HG02798 (cell line): ENCODE measurements at regions not wholly inside any gene's neighbourhood (a gene's known extent, or its start where the extent isn't known, plus 50 kb on each side); places are given as distances from the start of the nearest gene placed in this dataset.
"Not testable (repeated sequence)": the region's sequence is repeated elsewhere in the genome, so short reads cannot be mapped to it uniquely, and the experiment has no call there.

ENCODE experiments used
- ATAC-seq: cut with Tn5 transposase; IDR thresholded peaks from one replicate; pipeline ENCODE4 v1.9.1; 2021; ENCODE audit warnings: mild to moderate bottlenecking; ENCODE audit not compliant: unreplicated experiment, poor library complexity

DNA sequence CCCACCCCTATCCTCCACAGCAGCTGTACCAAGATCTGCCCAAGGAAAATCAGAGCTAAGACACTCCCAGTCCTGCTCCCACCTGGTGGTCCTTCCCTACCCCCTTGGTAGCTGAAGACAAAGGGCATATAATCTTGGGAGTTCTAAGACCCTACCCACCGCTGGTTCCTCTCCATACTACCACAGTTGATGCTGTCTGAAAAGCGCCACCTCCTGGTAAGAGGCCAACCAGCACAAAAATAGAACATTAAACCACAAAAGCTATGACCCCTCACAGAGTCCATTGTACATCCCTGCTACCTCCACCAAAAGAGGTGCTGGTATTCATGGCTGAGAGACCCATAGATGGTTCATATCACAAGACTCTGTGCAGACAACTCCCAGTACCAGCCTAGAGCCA is 161.5 kb upstream of the ARHGAP42 start:
- no peak for ATAC-seq

DNA sequence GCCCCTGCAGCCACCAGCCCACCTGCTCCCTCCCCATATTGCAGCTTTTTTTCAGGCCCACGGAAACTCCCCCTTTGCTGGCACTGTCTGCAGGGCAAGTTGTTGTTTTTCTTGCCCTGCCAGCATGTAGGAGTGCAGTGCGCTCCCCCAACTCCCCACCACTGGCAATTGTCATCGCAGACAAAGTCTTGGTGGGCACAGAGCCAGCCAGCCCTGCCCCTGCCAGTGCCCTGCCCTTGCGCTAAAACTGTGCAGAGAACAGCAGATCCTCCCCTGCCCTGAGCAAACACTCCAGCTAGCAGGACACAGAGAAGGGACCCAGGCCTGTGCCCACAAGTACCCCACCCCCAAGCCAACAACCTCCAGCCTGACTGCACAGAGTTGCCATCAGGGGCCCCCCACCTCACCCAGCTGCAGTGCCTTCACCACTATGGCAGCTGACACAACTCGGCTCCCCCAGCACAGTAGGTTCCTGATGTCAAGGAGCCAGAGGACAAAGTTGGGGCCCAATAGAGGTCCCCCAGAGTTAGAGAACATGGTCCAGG is 158.1 kb upstream of the ARHGAP42 start:
- no peak for ATAC-seq

DNA sequence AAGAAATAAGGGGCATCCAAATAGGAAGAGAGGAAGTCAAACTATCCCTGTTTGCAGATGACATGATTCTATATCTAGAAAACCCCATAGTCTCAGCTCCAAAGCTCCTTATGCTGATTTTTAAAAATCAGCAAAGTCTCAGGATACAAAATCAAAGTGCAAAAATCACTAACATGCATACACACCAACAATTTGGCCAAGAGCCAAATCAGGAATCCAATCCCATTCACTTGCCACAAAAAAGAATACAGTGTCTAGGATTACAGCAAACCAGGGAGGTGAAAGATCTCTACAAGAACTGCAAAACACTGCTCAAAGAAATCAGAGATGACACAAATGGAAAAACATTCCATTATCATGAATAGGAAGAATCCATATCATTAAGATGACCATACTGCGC is 155.8 kb upstream of the ARHGAP42 start:
- ATAC-seq: not testable (repeated sequence)

DNA sequence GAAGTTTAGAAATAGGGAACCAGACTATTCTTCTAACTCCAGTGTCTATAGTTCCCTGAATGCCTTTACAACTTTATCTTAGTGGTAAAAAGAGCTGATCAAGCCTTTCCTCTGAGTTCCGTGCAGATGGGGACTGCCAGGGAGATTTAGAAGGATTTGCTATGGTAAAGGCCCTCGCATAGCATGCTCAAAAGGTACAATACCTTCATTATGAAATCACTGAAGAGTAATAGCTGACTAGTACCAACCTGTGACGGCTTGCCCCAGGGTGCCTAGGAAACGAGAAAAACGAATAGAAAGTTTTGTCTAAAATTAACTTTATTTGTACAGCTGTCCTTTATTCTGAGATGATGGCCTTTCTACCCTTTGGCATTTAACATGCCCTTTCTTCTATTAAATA is 150.1 kb upstream of the ARHGAP42 start:
- no peak for ATAC-seq

DNA sequence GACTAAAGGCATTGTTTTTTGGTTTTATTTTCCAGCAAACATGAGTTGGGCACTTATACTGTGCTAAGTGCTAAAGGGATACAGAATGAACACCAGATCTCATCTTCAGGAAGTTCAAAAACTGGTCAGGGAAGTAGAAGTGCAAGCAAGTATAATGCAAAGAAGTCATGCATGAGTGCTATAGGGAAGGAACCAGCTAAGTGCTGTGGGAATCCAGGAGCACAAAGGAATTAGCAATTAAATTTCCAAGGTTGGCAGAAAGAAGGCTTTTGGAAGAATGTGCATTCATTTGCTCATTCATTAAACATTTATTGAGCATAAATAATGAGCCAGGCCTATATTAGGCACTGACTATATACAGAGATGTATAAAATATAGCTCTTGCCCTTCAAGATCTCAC is 143.7 kb upstream of the ARHGAP42 start:
- ATAC-seq: no peak

DNA sequence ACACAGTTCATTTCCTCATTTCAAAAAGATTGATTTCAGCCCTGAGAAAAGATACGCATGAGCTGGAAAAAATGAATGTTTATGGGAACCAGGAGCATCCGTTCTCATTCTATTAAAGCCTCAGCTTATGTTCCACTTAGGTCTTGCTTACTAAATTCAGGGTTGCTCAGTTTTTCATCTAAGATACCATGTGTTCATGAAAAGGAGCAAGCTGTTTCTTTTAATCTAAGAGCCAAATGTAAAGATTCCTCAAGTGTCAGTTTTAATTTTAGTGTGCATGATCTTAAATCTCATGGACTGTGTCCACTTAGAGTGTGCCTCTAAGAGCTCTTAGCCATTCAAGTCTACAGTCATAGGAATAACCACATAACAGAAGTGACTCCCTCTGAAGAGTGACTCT is 141.5 kb upstream of the ARHGAP42 start:
- ATAC-seq: no peak

DNA sequence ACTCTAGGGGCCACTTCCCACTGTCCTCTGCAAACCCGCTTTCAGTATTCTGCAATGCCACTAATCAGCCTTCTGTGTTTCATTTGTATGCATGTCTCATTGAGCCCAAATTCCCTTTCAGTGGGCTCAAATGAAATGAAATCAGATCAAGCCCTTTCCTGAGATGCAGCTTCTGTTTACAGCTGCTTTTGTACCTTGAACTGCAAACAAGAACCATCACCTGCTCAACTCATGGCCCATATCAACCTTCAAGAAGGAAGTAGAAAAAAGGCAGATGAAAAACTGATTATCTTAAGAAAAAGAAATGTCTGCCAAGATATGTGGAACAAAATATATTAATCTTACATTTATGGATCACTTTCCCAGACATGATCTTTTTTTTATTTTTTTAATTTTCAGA is 141.1 kb upstream of the ARHGAP42 start:
- ATAC-seq: no peak

DNA sequence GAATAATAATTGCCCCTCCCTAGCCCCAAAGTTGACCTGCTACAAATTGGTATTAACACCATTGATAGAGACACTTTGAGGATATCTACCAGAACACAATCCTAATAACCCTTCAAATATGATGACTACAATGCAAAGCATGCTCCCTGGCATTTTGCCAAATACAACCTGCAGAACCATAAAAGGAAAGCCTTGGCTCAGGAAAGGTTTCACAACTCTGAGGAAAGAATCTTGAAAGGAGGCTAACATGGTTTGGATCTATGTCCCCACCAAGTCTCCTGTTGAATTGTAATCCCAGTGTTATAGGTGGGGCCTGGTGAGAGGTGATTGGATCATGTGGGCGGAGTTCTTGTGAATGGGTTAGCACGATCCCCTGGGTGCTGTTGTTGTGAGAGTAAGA is 140.4 kb upstream of the ARHGAP42 start:
- no peak for ATAC-seq

DNA sequence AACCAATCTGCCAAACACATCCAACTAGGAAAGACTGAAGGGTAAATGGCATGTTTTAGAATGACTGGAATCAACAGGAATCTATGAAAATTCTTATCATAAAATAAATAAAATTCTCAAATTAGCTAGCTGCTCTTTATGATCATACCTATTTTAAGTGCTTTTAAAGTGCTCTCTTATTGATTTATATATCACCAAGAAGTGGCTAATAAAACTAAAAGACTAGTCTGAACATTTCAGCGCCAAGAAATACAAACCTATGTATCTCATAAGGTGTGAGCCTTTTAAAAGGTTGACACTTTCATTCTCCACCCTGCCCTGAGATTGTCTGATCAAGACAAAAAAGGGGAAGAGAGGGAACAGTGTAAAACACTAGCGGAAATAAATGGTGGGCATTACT is 136.8 kb upstream of the ARHGAP42 start:
- ATAC-seq: no peak

DNA sequence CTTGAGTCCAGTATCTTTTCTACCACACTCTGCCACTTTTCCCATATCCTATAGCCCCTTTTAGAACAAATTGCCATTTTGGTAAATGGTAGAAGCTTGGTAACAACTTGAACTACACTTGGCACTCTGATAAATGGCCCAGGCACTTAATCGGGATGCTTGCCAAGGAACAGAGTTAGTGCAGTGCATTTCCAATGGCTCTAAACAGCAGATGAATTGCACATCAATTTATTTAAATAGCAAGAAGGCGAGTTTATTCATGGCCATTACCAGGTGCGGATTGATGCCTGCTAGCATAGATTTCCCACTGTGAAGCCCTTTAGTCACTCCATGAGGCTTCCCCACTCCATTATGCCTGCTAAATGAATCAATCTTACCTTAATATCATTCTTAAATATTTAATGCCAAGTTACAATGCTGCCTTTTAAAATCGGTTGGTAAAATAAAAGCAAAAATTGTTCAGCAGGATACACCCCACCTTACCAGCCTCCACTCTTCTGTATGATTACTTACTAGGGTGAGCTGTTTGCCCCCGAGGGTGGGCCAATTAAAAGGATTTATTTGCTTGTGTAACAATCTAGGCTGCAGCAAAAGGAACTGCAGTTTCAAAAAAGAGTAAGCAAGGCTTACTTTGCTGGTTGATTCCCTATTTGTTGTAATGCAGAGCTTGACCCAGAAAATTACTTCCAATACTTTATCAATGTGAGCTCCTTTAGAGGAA is 136.0 kb upstream of the ARHGAP42 start:
- ATAC-seq: no peak

DNA sequence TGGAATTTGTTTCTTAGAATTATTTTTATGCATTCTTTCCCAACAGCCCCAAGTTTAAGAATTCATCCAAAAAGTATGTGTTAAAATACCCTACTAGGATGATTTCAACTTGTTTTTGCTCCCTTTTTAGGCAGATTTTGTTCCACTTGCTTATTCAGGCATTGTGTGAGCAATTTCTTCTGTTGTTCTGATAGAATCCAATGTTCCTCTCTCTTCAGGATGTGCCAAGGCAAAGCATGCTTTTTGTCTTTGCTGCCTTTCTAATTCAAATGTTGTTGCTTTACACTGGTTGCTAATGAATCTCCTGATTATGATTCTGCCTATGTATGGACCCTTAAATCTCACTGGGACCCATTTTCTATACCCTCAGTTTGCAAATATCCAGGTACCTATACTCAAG is 131.2 kb upstream of the ARHGAP42 start:
- ATAC-seq: no peak

DNA sequence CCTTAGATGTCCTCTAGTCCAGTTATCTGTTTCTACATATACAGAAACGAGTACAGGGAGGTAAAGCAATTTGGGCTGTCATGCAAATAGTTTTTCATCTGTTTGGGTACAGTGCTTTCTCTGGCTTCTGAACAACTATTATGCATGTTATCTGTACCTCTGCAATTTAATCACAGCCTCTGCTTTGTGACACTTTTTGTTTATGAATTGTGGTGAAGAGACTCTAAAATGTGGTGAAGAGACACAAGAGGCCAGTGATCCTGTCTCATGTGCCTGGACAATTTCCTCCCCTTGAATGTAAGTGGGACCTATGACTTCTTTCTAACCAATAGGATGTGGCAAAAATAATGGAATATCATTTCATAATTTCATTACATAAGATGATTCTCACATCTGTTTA is 130.3 kb upstream of the ARHGAP42 start:
- no peak for ATAC-seq

DNA sequence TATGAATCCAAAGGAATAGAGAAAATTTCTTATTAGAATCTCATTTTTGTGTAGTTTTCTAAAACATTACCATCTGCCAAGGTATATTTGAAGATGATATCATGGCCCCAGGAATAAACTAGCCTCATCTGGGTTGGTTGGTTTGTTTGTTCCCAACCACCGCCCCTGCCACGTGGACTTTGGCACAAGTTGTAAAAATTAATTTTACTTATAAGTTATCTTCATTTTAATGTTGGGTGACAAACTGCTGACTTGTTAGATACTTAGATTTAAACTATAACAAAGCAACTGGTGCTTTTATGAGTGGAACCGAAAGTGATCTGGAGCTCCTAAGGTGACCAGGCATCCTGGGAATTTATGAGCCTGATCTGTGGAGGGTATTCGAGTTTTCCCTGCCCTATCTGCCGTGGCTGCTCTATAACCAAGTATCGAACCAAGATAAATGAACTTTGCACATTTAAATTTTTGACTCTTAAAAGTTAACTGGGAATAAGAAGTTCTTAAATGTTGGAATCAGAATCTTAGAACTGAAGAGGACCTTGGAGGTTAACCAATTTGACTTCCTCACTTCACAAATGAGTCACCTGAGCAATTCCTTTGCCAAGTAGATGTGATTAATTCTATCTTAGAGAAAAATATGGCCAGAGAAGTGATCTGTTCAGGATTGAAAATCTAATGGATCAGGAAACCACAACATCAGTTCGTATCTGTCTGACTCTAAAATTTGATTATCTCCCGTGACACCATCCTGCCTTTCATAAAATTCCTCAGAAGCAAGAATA is 129.1 kb upstream of the ARHGAP42 start:
- no peak for ATAC-seq

DNA sequence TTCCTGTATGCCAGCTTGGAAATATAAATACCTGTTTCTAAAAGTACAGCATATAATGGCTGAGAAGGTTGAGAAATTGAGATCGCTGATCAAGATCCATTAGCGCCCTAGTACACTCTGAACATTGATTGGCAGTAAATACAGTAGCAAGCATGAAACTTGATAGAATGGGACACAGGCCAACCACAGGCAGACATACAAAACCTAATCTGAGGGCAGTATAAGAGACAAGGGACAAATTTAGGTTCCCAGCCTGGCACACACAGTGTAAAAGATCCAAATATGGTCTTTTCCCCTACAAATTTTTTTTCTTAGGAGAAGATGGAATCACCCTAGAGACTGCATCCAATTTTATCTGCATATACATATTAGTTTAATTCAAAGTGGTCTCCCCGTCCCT is 126.5 kb upstream of the ARHGAP42 start:
- ATAC-seq: no peak

DNA sequence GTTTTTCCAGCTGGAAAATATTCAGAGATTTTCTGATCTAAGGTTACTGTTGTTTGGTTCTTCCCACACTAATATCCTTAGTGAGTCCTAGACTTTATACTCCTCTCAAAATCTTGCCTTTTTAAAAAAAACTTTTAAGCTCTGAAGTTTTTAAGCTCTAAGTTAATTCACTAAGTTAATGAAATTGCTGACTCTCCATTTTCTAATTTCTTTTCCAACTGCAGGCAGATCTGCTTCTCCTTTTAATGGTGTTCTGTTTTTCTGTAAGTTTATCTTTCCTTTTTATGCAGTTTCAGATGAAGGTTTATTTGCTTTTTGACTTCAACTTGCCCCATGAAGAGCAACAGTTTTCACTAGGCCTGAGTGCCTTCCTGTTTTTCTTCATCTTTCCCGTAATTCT is 125.8 kb upstream of the ARHGAP42 start:
- no peak for ATAC-seq

DNA sequence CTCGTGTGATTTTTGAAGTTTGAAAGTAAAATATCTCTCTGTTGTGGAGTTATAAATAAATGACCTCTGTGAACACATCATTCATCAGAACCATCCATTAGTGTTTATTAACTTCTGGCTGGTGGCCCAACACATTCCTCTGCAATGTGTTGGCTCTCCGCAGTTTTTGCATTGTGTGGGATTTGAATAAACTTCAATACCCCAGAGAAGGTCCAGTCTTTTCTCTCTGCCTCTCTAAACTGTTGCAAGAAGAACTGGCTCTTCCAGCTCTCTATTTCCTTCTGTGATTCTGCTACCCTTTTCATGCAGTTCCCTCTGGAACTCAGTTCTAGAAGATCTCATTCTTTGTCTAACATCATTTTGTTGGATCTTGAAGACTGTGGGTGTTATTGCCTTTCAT is 125.0 kb upstream of the ARHGAP42 start:
- no peak for ATAC-seq

DNA sequence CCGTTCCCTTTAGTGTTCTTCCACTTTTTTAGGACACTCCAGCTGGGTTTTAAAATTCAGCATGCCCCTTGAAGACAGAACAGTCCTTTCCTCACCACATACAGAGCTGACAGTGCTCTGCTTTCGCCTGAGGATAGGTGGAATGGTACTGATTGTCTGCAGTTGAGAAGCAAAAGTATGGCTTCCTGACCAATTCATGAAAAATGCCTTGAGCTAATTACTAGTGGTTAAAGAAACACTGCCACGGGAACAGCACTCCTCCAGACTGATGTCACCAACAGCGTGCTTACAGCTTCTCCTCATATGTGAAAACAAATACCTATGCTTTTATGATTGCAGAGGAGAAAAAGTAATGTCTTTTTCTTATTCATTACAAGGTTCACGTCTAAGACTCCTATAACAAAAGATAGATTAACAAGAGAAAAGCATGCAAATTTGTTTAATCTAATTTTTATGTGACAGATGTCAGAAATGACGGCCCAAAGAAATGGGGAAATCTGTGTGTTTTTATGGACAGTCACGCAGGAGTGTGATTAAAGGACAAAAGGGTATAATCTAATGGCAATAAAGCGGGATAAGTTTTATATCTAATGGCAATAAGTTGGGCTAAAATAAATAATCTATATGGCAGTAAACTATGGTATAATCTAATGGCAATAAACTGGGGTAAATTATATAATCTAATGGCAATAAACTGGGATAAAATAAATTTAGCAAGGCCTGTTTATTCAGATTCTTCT is 123.4 kb upstream of the ARHGAP42 start:
- no peak for ATAC-seq

DNA sequence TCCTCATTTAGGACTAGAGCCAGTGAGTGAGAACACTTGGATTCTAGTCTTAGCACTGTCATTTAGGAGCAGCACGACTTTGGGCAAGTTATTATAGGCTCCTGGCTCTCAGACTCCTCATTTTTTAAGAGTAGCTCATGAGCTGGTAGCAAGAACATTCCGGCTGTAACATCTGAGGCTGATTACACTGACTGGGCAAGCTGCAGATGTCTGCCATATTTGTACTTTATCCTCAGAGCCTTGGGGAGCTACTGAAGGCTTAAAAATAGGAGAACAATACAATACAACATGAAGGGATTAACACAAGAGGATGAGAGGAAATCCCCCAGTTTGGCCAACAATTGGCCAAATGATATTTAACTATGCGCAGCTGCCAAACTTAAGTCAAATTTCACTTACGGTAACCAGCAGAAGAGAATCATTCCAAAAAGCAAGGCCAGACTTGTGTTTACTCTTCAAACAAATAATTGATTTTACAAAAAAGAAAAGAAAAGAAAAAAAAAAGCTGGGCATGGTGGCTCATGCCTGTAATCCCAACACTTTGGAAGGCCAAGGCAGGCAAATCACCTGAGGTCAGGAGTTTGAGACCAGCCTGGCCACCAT is 113.1 kb upstream of the ARHGAP42 start:
- no peak for ATAC-seq

DNA sequence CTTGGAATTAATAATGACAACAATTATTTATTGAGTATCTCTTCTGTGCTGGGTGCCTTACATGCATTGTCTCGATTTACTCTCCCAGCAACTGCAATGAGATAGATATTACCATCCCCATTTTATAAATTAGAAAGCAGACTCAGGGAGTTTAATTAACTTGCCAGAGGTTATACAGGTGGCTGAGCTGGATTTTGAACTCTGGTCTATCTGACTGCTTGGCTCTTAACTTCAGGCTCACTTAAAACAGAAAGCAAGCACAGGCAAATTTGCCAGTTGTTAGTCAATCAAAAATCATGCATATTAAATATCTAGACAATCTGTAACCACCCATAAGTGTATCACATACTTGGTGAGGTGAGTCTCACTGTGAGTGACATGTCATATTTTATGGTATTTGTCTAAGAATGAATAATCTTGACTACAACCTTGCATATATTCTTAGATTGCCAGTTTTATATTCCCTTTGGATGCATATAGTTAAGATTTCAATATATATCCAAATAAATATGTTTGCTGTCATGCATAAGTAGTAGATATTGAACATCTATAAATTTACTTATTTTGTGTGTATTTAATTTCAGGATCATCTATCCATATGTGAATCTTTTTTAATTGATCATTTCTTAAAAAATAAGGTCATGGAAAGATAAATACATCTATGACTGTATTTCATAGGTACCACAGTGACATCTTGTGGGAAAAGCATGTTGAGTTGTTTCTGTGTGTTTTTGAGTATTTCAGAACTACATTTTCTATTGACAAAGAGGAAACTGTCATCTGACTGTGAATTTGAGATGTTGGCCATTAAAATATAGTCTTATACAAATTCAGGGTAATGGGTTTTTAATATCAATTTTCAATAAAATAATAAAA is 112.0 kb upstream of the ARHGAP42 start:
- ATAC-seq: no peak
